ENCODE measurements at regions not wholly inside any gene's neighbourhood (a gene's known extent, or its start where the extent isn't known, plus 50 kb on each side); places are given as distances from the start of the nearest gene placed in this dataset.

DNA sequence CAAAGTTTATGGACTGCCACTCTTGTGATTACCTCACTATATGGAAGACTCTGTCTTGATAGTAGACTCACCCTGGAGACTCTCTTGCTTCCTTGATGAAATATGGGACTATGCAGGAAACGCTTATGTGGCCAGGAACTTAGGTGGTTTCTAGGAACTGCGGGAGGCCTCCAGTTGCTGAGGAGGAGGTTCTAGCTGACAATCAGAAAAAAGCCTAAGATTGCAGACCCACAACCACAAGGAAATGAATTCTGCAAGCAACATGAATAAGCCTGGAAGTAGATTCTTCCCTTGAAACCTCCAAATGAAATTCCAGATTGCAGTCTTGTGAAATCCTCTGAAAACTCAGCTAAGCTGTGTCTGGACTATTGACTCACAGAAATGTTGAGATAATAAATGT lies 88.9 kb upstream of the COL11A1 start:
- Histone ChIP-seq H3K4me1 (no peaks in the 10 kb centered on the region), H3K36me3 (no peaks in the 10 kb centered on the region), H3K27ac (no peak overlapping the region), H3K9me3 (no peaks in the 10 kb centered on the region), H3K4me3 (no peak overlapping the region), H3K27me3 (no peaks in the 10 kb centered on the region)
- TF ChIP-seq CTCF (IDR thresholded peaks at IDR 0.05) (no peak), POLR2A (IDR thresholded peaks at IDR 0.05) (no peak), EP300 (IDR thresholded peaks at IDR 0.05) (no peak)
- 84 to 86% methylated on average over 2 of the region's 2 CpGs for WGBS, 2 donors
- no peak for DNase-seq (ENCODE audit: low spot score in 2 of 2)

DNA sequence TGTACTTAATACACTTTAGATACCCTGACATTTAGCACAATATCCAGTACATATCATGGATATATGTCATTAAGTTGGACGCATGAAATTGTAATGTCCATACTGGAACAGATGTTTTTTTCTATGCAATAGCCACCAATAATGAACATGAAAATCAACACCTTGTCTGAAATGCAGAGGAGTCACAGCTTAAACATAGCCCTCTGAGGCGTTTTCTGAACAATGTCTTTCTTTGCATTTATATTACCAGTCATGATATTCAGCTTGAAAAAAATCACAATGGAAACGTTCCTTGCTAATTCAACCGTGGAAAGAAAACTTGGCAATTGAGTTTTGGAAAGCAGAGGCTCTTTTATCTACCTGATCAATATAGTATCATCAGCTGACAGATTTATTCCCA lies 86.7 kb upstream of the COL11A1 start:
- Histone ChIP-seq H3K27me3 (no peaks in the 10 kb centered on the region), H3K4me1 (no peaks in the 10 kb centered on the region), H3K9me3 (no peaks in the 10 kb centered on the region), H3K36me3 (no peaks in the 10 kb centered on the region), H3K4me3 (no peak overlapping the region), H3K27ac (no peak overlapping the region)
- TF ChIP-seq EP300 (IDR thresholded peaks at IDR 0.05) (no peak), POLR2A (IDR thresholded peaks at IDR 0.05) (no peak), CTCF (IDR thresholded peaks at IDR 0.05) (no peak)
- DNase-seq (ENCODE audit: low spot score in 2 of 2) = no peak
- WGBS, 2 donors = 59 to 69% methylated on average over 4 of the region's 4 CpGs

- Histone ChIP-seq H3K9me3 (no peaks in the 10 kb centered on the region), H3K36me3 (no peaks in the 10 kb centered on the region), H3K4me3 (no peak overlapping the region), H3K4me1 (no peaks in the 10 kb centered on the region), H3K27ac (no peak overlapping the region), H3K27me3 (no peaks in the 10 kb centered on the region)
- no peak for DNase-seq (ENCODE audit: low spot score in 2 of 2)
- no peak for TF ChIP-seq POLR2A (IDR thresholded peaks at IDR 0.05)
- TF ChIP-seq CTCF (IDR thresholded peaks at IDR 0.05) = no peak
- no peak for TF ChIP-seq EP300 (IDR thresholded peaks at IDR 0.05)
Observed at GRCh38 chr1:103194060-103194459, 85.7 kb upstream of the COL11A1 start.

DNA sequence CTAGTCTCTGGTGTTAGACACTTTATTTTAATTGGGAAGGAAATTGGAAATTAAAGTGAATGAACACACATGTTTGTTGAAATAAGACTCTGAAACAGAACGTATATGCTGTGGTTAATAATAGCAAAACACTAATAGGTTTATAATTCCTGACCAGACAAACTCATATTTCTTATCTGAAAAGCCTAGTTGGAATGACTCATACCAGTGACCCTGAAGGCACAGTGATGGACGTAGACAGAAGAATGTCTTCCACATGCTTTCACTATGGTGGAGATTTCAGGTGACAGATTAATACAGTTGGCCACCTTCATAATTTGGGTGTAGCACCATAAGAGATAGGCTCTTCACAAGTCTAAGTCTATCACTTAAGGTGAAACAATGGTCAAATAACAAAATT lies 83.0 kb upstream of the COL11A1 start:
- Histone ChIP-seq H3K27ac (no peak overlapping the region), H3K4me3 (no peak overlapping the region), H3K4me1 (no peaks in the 10 kb centered on the region), H3K36me3 (no peaks in the 10 kb centered on the region), H3K27me3 (no peaks in the 10 kb centered on the region), H3K9me3 (peaks cover 0 to 1% (median 0%) of the 10 kb centered on the region in 4 donors)
- WGBS, 2 donors = 53 to 54% methylated on average over 2 of the region's 2 CpGs
- TF ChIP-seq EP300 (IDR thresholded peaks at IDR 0.05) (no peak), CTCF (IDR thresholded peaks at IDR 0.05) (no peak), POLR2A (IDR thresholded peaks at IDR 0.05) (no peak)
- DNase-seq (ENCODE audit: low spot score in 2 of 2) = no peak

DNA sequence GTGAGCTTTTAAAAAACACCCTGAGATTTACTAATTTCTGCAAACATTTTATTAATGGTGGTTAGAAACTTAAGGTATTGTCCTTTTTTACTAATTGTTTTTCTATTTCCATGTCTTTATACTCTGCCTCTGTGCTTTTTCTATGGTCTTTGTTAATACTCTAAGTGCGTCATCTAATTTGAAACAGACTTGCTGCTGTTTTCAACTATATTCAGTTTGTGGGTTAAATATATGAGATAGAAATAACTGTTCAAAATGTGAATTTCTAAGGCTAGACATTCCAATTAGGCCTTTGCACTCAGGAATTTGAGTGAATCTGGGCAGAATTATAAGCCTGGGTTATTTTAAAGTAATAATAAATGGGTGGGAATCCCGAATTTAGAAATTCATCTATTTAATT lies 82.4 kb upstream of the COL11A1 start:
- Histone ChIP-seq H3K27ac (no peak overlapping the region), H3K4me3 (no peak overlapping the region), H3K4me1 (no peaks in the 10 kb centered on the region), H3K9me3 (peaks cover 0 to 7% (median 0%) of the 10 kb centered on the region in 4 donors), H3K27me3 (no peaks in the 10 kb centered on the region), H3K36me3 (no peaks in the 10 kb centered on the region)
- no peak for DNase-seq (ENCODE audit: low spot score in 2 of 2)
- WGBS, 2 donors = 71 to 78% methylated on average over 2 of the region's 2 CpGs
- TF ChIP-seq EP300 (IDR thresholded peaks at IDR 0.05) (no peak), CTCF (IDR thresholded peaks at IDR 0.05) (no peak), POLR2A (IDR thresholded peaks at IDR 0.05) (no peak)

Data from tibial nerve (tissue), 4 donors.